Gastrocnemius medialis (tissue), 4 donors: ENCODE measurements at regions not wholly inside any gene's neighbourhood (a gene's known extent, or its start where the extent isn't known, plus 50 kb on each side); places are given as distances from the start of the nearest gene placed in this dataset.

Source experiments
- CTCF ChIP-seq, 5 experiments: fragments of 450-650 bp in 3 of 5; fragments of 200-600 bp in 2 of 5; sonication (generic) in 2 of 5; IDR thresholded peaks in 4 of 5; conservative IDR thresholded peaks in 1 of 5; 1 replicate in 4 of 5; 2 replicates in 1 of 5; pipeline ENCODE4 v1.5.1; 2016 to 2019; ENCODE audit warnings: antibody characterized with exemption in 5 of 5, mild to moderate bottlenecking in 3 of 5, moderate library complexity in 3 of 5
- POLR2A ChIP-seq, 2 donors: fragments of 450-650 bp; IDR thresholded peaks; one replicate each; pipeline ENCODE4 v1.6.1; 2017; ENCODE audit warnings: antibody characterized with exemption in 2 of 2, mild to moderate bottlenecking in 2 of 2, moderate library complexity in 2 of 2

- TF ChIP-seq CTCF (IDR thresholded peaks at IDR 0.05 in 4 of 5, conservative IDR thresholded peaks at IDR 0.05 in 1 of 5), result no peak
- no peak for TF ChIP-seq POLR2A (IDR thresholded peaks at IDR 0.05)
Measured at GRCh38 chr16:11493531-11493929, 93.2 kb downstream of the LITAF start.
